HG02884 (cell line): ENCODE measurements at regions not wholly inside any gene's neighbourhood (a gene's known extent, or its start where the extent isn't known, plus 50 kb on each side); places are given as distances from the start of the nearest gene placed in this dataset.
"Not testable (repeated sequence)": the region's sequence is repeated elsewhere in the genome, so short reads cannot be mapped to it uniquely, and the experiment has no call there.

Source experiments
- ATAC-seq: cut with Tn5 transposase; IDR thresholded peaks from one replicate; pipeline ENCODE4 v1.9.1; 2021; ENCODE audit warnings: mild to moderate bottlenecking, moderate library complexity; ENCODE audit not compliant: unreplicated experiment

- ATAC-seq, result no peak
Observed at GRCh38 chr10:9848278-9848677, 1169.4 kb upstream of the CELF2 start.

DNA sequence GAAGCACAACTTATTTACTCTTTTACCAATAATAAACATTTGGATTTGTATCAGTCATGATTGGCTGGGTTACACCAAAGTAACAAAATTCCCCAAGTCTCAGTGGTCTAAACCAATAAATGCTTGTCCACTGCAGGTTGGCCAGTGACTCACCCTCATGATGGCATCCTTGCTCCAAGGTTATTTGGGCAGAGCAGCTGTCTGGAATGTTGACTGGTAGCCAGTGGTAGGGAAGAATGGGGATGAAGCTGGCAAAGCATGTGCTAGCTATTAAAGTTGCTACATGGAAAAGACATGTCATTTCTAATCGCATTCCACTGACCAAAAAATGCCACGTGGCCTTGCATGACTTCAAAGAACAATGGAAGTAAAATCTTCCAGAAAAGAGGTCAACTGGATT, 1168.7 kb upstream of the CELF2 start:
- no peak for ATAC-seq

DNA sequence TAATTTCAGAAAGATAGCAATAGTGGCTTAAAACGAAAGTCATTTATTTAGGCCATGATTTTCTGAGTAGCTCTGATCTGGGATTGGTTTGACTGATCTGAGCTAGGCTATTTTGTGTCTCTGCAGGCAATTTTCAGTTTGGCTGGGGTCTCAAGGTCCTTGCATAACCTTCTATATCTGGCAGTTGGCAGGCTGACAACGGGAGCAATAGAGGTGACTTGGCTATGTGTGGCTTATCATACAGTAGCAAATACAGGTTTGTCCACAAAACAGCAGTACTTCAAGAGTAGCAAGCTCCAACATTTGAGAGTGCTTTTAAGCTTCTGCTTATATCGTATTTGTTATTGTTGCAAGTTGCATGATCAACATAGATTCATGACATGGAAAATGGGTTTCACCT, 1167.3 kb upstream of the CELF2 start:
- ATAC-seq, result no peak

GRCh38 chr10:9851808-9852207, 1165.9 kb upstream of the CELF2 start:
- no peak for ATAC-seq

DNA sequence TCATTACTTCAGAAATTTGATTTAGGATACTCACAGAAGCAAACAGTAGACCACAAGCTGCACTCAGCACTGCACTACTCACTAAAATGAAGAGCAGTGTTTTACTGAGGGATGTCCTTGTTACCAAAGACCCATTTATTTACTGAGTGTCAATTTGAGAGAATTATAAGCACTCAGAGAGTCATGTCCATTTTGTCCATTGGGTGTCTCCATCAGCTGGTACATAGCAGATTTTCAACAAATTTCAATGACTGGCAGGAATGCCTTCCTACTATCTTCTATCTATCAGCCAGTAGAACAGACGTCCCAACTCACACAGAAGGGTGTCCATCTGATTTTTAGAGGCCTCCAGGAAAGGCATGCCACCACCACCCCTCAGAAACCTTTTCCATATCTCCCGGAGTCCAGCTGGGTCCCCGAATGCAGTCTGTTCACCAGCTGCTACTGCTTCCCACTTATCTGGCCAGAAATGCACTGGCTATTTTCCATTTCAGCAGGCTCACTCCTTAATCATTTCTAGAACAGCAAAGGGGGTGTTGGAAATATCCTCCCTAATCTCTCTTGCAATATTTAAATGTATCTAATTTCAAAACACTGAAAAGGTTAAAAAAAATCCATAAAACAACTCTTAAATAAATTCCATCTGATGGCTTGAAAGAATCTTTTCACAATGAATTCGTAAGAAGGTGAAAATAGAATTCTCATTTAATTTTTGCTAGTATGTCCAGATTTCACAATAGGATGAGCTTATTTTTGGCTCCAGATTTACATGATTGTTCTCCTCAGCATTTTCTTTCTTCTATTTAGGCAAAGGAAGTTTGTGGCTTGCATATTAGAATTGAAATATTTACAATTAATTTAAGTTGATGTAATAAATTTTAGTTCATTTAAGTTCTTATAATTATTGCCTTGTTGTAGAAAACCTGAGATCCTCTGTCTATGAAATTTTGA, 1164.0 kb upstream of the CELF2 start:
- no peak for ATAC-seq

DNA sequence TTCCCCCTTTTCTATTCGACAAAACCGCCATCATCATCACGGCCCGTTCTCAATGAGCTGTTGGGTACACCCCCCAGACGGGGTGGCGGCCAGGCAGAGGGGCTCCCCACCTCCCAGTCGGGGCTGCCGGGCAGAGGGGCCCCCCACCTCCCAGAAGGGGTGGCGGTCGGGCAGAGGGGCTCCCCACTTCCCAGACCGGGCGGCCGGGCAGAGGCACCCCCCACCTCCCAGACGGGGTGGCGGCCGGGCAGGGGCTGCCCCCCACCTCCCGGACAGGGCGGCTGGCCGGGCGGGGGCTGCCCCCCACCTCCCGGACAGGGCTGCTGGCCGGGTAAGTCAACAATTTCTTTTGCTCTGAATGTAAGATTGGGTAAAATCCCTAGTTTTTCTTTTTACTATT, 1162.2 kb upstream of the CELF2 start:
- ATAC-seq, result not testable (repeated sequence)

- no peak for ATAC-seq
Observed at GRCh38 chr10:9858816-9859215, 1158.9 kb upstream of the CELF2 start.

GRCh38 chr10:9860045-9860444, 1157.6 kb upstream of the CELF2 start:
- ATAC-seq, result no peak

GRCh38 chr10:9863559-9864121, 1154.0 kb upstream of the CELF2 start:
- no peak for ATAC-seq

GRCh38 chr10:9868499-9868898, 1149.2 kb upstream of the CELF2 start:
- no peak for ATAC-seq

GRCh38 chr10:9869205-9869604, 1148.5 kb upstream of the CELF2 start:
- ATAC-seq, result no peak

- ATAC-seq, result no peak
Observed at GRCh38 chr10:9869606-9870176, 1148.0 kb upstream of the CELF2 start.

GRCh38 chr10:9875353-9875752, 1142.3 kb upstream of the CELF2 start:
- no peak for ATAC-seq

- ATAC-seq, result no peak
Observed at GRCh38 chr10:9877978-9878377, 1139.7 kb upstream of the CELF2 start.

DNA sequence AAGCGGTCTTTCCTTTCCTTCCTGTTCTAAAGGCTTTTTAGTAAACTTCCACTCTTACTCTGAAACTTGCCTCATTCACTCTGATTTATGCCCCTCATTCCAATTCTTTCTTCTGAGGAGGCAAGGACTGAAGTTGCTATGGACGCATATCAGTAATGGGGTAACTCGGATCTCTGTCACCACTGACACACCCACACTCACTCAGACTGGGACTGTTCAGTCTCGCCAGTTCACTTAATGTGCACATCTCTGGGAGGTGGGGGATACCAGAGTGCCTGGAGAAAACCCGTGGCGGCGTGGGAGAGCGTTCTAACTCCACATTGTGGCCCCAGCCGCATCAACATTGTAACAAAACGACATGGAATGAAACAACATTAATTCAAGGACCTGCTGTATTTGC, 1139.3 kb upstream of the CELF2 start:
- ATAC-seq, result no peak

DNA sequence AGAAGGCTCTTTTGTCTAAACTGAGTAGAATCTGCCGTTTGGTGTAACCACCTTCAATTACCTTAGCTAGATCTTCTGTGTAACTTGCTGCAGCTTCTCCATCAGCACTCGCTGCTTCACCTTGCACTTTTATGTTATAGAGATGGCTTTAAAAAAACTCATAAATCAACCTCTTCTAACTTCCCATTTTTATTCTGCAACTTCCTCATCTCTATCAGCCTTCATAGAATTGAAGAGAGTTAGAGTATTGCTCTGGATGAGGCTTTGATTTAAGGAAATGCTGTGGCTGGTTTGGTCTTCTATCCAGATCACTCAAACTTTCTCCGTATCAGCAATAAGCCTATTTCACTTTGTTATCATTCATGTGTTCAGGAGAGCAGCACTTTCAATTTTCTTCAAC, 1131.9 kb upstream of the CELF2 start:
- ATAC-seq, result no peak

GRCh38 chr10:9886772-9887171, 1130.9 kb upstream of the CELF2 start:
- no peak for ATAC-seq

- ATAC-seq, result no peak
Observed at GRCh38 chr10:9895453-9895852, 1122.2 kb upstream of the CELF2 start.

GRCh38 chr10:9895981-9896380, 1121.7 kb upstream of the CELF2 start:
- ATAC-seq, result no peak

- ATAC-seq, result no peak
Observed at GRCh38 chr10:9898633-9899395, 1118.9 kb upstream of the CELF2 start.

GRCh38 chr10:9900751-9901150, 1116.9 kb upstream of the CELF2 start:
- no peak for ATAC-seq
